SU-DHL-6 (cell line): ENCODE measurements at regions not wholly inside any gene's neighbourhood (a gene's known extent, or its start where the extent isn't known, plus 50 kb on each side); places are given as distances from the start of the nearest gene placed in this dataset.

Experiments used
- H2AFZ ChIP-seq: fragments of 200-600 bp; sonication (generic); 2 replicates; pipeline ENCODE4 v1.6.1; 2014; ENCODE audit warnings: low read depth, mild to moderate bottlenecking, moderate library complexity, mixed read lengths, antibody characterized with exemption, low read length; ENCODE audit not compliant: severe bottlenecking
- H3F3A ChIP-seq: fragments of 200-600 bp; shearing (Covaris generic); 2 replicates; pipeline ENCODE4 v1.6.0; 2016; ENCODE audit warnings: antibody characterized with exemption, mild to moderate bottlenecking; ENCODE audit not compliant: insufficient read depth
- H3K27ac ChIP-seq: fragments of 200-600 bp; sonication (generic); 2 replicates; pipeline ENCODE4 v1.5.1; 2016; ENCODE audit warnings: low read depth, mild to moderate bottlenecking, low read length, moderate library complexity, mixed read lengths
- H3K27me3 ChIP-seq: fragments of 200-600 bp; sonication (generic), shearing (Covaris generic); 2 replicates; pipeline ENCODE4 v1.6.0; 2014; ENCODE audit warnings: mild to moderate bottlenecking, low read length
- H3K36me3 ChIP-seq: fragments of 200-600 bp; sonication (generic); 2 replicates; pipeline ENCODE4 v1.6.1; 2014; ENCODE audit warnings: mild to moderate bottlenecking, low read length, mixed read lengths
- H3K4me2 ChIP-seq: fragments of 300-600, 200-600 bp; shearing (Covaris generic), sonication (generic); 2 replicates; pipeline ENCODE4 v1.6.0; 2014; ENCODE audit warnings: low read length, low read depth, mild to moderate bottlenecking; ENCODE audit not compliant: poor library complexity, severe bottlenecking
- H3K4me3 ChIP-seq: fragments of 200-600 bp; sonication (generic); 2 replicates; pipeline ENCODE4 v1.5.1; 2014; ENCODE audit warnings: antibody characterized with exemption, low read length, mild to moderate bottlenecking, mixed read lengths; ENCODE audit not compliant: insufficient read depth, poor library complexity, severe bottlenecking
- H3K79me2 ChIP-seq: fragments of 200-600 bp; sonication (generic); 2 replicates; pipeline ENCODE4 v1.6.1; 2014; ENCODE audit warnings: mild to moderate bottlenecking, low read length, moderate library complexity; ENCODE audit not compliant: insufficient read depth
- H3K9ac ChIP-seq: fragments of 200-600 bp; sonication (generic); 2 replicates; pipeline ENCODE4 v1.7.0; 2014; ENCODE audit warnings: mild to moderate bottlenecking, low read length
- H3K9me2 ChIP-seq: fragments of 200-600 bp; sonication (generic); replicated peaks from 2 replicates; pipeline ENCODE4 v1.6.1; 2014; ENCODE audit warnings: low read length; ENCODE audit not compliant: insufficient read depth
- H3K9me3 ChIP-seq: fragments of 200-600 bp; sonication (generic); 2 replicates; pipeline ENCODE4 v1.6.1; 2014; ENCODE audit warnings: low read length, mixed read lengths; ENCODE audit not compliant: insufficient read depth
- H4K20me1 ChIP-seq: fragments of 200-600 bp; sonication (generic); 2 replicates; pipeline ENCODE4 v1.6.1; 2014; ENCODE audit warnings: low read depth, mild to moderate bottlenecking, antibody characterized with exemption, low read length, moderate library complexity, mixed read lengths
- CTCF ChIP-seq: fragments of 200-600 bp; sonication (generic); IDR thresholded peaks from one replicate; pipeline ENCODE4 v1.5.1; 2017; ENCODE audit warnings: antibody characterized with exemption, mild to moderate bottlenecking, low read length, moderate library complexity; ENCODE audit not compliant: insufficient read depth, poor library complexity, severe bottlenecking
- EZH2phosphoT487 ChIP-seq: fragments of 200-600 bp; sonication (generic), shearing (Covaris generic); conservative IDR thresholded peaks from 2 replicates; pipeline ENCODE4 v1.6.1; 2018; ENCODE audit warnings: mild to moderate bottlenecking, antibody characterized with exemption, low read length, moderate library complexity, mixed read lengths

- TF ChIP-seq EZH2phosphoT487 (no peak), CTCF (no peak)
- no peaks in the 10 kb centered on the region for H3F3A ChIP-seq
- no peaks in the 10 kb centered on the region for H3K9me2 ChIP-seq
- no peaks in the 10 kb centered on the region for H3K9me3 ChIP-seq
- H3K79me2 ChIP-seq = no peaks in the 10 kb centered on the region
- H3K4me3 ChIP-seq = no peak overlapping the region
- no peak overlapping the region for H3K9ac ChIP-seq
- no peak overlapping the region for H3K4me2 ChIP-seq
- no peaks in the 10 kb centered on the region for H3K36me3 ChIP-seq
- H3K27ac ChIP-seq = no peak overlapping the region
- no peaks in the 10 kb centered on the region for H4K20me1 ChIP-seq
- H2AFZ ChIP-seq = no peak overlapping the region
- no peaks in the 10 kb centered on the region for H3K27me3 ChIP-seq
These were observed 771.6 kb upstream of the CA10 start for GRCh38 chr17:52930145-52930544.

- H3K9ac ChIP-seq = no peak overlapping the region
- H3F3A ChIP-seq = no peaks in the 10 kb centered on the region
- H3K27ac ChIP-seq = no peak overlapping the region
- TF ChIP-seq CTCF (no peak), EZH2phosphoT487 (no peak)
- H4K20me1 ChIP-seq = no peaks in the 10 kb centered on the region
- no peaks in the 10 kb centered on the region for H3K9me2 ChIP-seq
- H3K9me3 ChIP-seq = no peaks in the 10 kb centered on the region
- H3K4me3 ChIP-seq = no peak overlapping the region
- H3K4me2 ChIP-seq = no peak overlapping the region
- no peaks in the 10 kb centered on the region for H3K36me3 ChIP-seq
- H3K79me2 ChIP-seq = no peaks in the 10 kb centered on the region
- no peak overlapping the region for H2AFZ ChIP-seq
- no peaks in the 10 kb centered on the region for H3K27me3 ChIP-seq
These were observed 765.1 kb upstream of the CA10 start for GRCh38 chr17:52923658-52924057.

- Histone ChIP-seq H3K4me2 (no peak overlapping the region), H3F3A (no peaks in the 10 kb centered on the region), H3K9me3 (no peaks in the 10 kb centered on the region), H3K27ac (no peak overlapping the region), H3K79me2 (no peaks in the 10 kb centered on the region), H3K36me3 (no peaks in the 10 kb centered on the region), H3K4me3 (no peak overlapping the region), H3K9me2 (no peaks in the 10 kb centered on the region), H3K27me3 (no peaks in the 10 kb centered on the region), H2AFZ (no peak overlapping the region), H4K20me1 (no peaks in the 10 kb centered on the region), H3K9ac (no peak overlapping the region)
- no peak for TF ChIP-seq EZH2phosphoT487
- no peak for TF ChIP-seq CTCF
These were observed 740.7 kb upstream of the CA10 start for GRCh38 chr17:52899235-52899634.

GRCh38 chr17:52895272-52895671 is 736.8 kb upstream of the CA10 start:
- Histone ChIP-seq H3K4me2 (no peak overlapping the region), H3K36me3 (no peaks in the 10 kb centered on the region), H3F3A (no peaks in the 10 kb centered on the region), H3K9me3 (no peaks in the 10 kb centered on the region), H3K79me2 (no peaks in the 10 kb centered on the region), H3K9me2 (no peaks in the 10 kb centered on the region), H3K9ac (no peak overlapping the region), H3K4me3 (no peak overlapping the region), H2AFZ (no peak overlapping the region), H3K27me3 (no peaks in the 10 kb centered on the region), H4K20me1 (no peaks in the 10 kb centered on the region), H3K27ac (no peak overlapping the region)
- no peak for TF ChIP-seq CTCF
- TF ChIP-seq EZH2phosphoT487 = no peak
